ENCODE measurements at regions not wholly inside any gene's neighbourhood (a gene's known extent, or its start where the extent isn't known, plus 50 kb on each side); places are given as distances from the start of the nearest gene placed in this dataset.
"Not testable (repeated sequence)": the region's sequence is repeated elsewhere in the genome, so short reads cannot be mapped to it uniquely, and the experiment has no call there.

- ATAC-seq (ENCODE audit: low read depth in 2 of 2) (no peak), DNase-seq (no peak)
- Histone ChIP-seq H3K27me3 (ENCODE audit: control insufficient read depth, insufficient read depth, low read length) (no peaks in the 10 kb centered on the region), H3K9me3 (ENCODE audit: control insufficient read depth in 2 of 2, low read length in 2 of 2) (no peaks in the 10 kb centered on the region), H3K4me3 (ENCODE audit: low read depth, low read length) (no peak overlapping the region), H3K4me1 (ENCODE audit: control insufficient read depth, insufficient read depth, low read length, poor library complexity, severe bottlenecking) (no peaks in the 10 kb centered on the region), H3K27ac (ENCODE audit: insufficient read depth, low read length, poor library complexity, severe bottlenecking) (no peak overlapping the region), H3K36me3 (ENCODE audit: control insufficient read depth, insufficient read depth, low read length) (no peaks in the 10 kb centered on the region)
- H3K27me3 Mint-ChIP-seq, result no peaks in the 10 kb centered on the region
- peaks cover 0 to 3% (median 2%) of the 10 kb centered on the region in 7 donors for H3K9me3 Mint-ChIP-seq
- no peaks in the 10 kb centered on the region for H3K4me1 Mint-ChIP-seq
- no peak overlapping the region for H3K4me3 Mint-ChIP-seq
- H3K27ac Mint-ChIP-seq, result no peak overlapping the region
- H3K36me3 Mint-ChIP-seq, result no peaks in the 10 kb centered on the region
Measured at GRCh38 chr2:129502781-129503180, 476.7 kb upstream of the RAB6C start.

- DNase-seq (no peak), ATAC-seq (ENCODE audit: low read depth in 2 of 2) (no peak)
- Mint-ChIP-seq H3K36me3 (no peaks in the 10 kb centered on the region), H3K4me1 (no peaks in the 10 kb centered on the region), H3K27ac (no peak overlapping the region), H3K27me3 (no peaks in the 10 kb centered on the region), H3K9me3 (peaks cover 0 to 4% (median 0%) of the 10 kb centered on the region in 7 donors), H3K4me3 (no peak overlapping the region)
- Histone ChIP-seq H3K27ac (ENCODE audit: insufficient read depth, low read length, poor library complexity, severe bottlenecking) (no peak overlapping the region), H3K36me3 (ENCODE audit: control insufficient read depth, insufficient read depth, low read length) (no peaks in the 10 kb centered on the region), H3K9me3 (ENCODE audit: control insufficient read depth in 2 of 2, low read length in 2 of 2) (no peaks in the 10 kb centered on the region), H3K4me3 (ENCODE audit: low read depth, low read length) (no peak overlapping the region), H3K27me3 (ENCODE audit: control insufficient read depth, insufficient read depth, low read length) (no peaks in the 10 kb centered on the region), H3K4me1 (ENCODE audit: control insufficient read depth, insufficient read depth, low read length, poor library complexity, severe bottlenecking) (no peaks in the 10 kb centered on the region)
Measured at GRCh38 chr2:129504646-129505045, 474.8 kb upstream of the RAB6C start.

DNA sequence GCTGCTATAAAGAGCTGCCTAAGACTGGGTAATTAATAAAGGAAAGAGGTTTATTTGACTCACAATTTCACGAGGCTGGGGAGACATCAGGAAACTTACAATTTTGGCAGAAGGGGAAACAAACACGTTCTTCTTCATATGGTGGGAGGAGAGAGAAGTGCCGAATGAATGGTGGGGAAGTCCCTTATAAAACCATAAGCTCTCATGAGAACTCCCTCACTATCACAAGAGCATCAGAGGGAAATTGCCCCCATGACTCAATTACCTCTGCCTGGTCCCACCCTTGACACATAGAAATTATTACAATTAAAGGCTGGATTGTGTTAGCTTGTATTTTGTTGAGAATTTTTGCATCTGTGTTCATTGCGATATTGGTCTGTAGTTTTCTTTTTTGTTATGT, 460.5 kb upstream of the RAB6C start:
- no peak overlapping the region for H3K4me3 ChIP-seq (ENCODE audit: low read depth, low read length)
- no peaks in the 10 kb centered on the region for H3K36me3 Mint-ChIP-seq
- no peak overlapping the region for H3K27ac Mint-ChIP-seq
- H3K27me3 ChIP-seq (ENCODE audit: control insufficient read depth, insufficient read depth, low read length), result no peaks in the 10 kb centered on the region
- no peaks in the 10 kb centered on the region for H3K27me3 Mint-ChIP-seq
- no peaks in the 10 kb centered on the region for H3K4me1 ChIP-seq (ENCODE audit: control insufficient read depth, insufficient read depth, low read length, poor library complexity, severe bottlenecking)
- DNase-seq, result no peak
- peaks cover 2 to 22% (median 7%) of the 10 kb centered on the region in 7 donors for H3K9me3 Mint-ChIP-seq
- no peaks in the 10 kb centered on the region for H3K4me1 Mint-ChIP-seq
- H3K4me3 Mint-ChIP-seq, result no peak overlapping the region
- ATAC-seq (ENCODE audit: low read depth in 2 of 2), result no peak
- no peaks in the 10 kb centered on the region for H3K36me3 ChIP-seq (ENCODE audit: control insufficient read depth, insufficient read depth, low read length)
- peaks cover 0 to 6% of the 10 kb centered on the region in 2 experiments for H3K9me3 ChIP-seq (ENCODE audit: control insufficient read depth in 2 of 2, low read length in 2 of 2)
- H3K27ac ChIP-seq (ENCODE audit: insufficient read depth, low read length, poor library complexity, severe bottlenecking), result no peak overlapping the region

DNA sequence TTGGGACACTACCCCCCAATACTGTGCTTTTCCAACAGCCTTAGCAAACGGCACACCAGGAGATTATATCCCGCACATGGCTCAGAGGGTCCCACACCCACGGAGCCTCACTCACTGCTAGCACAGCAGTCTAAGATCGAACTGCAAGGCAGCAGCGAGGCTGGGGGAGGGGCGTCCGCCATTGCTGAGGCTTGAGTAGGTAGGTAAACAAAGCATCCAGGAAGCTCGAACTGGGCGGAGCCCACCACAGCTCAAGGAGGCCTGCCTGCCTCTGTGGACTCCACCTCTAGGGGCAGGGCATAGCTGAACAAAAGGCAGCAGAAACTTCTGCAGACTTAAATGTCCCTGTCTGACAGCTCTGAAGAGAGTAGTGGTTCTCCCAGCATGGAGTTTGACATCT, 447.3 kb upstream of the RAB6C start:
- H3K36me3 ChIP-seq (ENCODE audit: control insufficient read depth, insufficient read depth, low read length); DNase-seq; H3K27ac Mint-ChIP-seq; H3K36me3 Mint-ChIP-seq; H3K4me1 Mint-ChIP-seq; H3K4me1 ChIP-seq (ENCODE audit: control insufficient read depth, insufficient read depth, low read length, poor library complexity, severe bottlenecking); H3K27me3 ChIP-seq (ENCODE audit: control insufficient read depth, insufficient read depth, low read length); H3K27me3 Mint-ChIP-seq; H3K9me3 Mint-ChIP-seq; H3K27ac ChIP-seq (ENCODE audit: insufficient read depth, low read length, poor library complexity, severe bottlenecking); ATAC-seq (ENCODE audit: low read depth in 2 of 2); H3K9me3 ChIP-seq (ENCODE audit: control insufficient read depth in 2 of 2, low read length in 2 of 2); H3K4me3 Mint-ChIP-seq; H3K4me3 ChIP-seq (ENCODE audit: low read depth, low read length): not testable (repeated sequence)

DNA sequence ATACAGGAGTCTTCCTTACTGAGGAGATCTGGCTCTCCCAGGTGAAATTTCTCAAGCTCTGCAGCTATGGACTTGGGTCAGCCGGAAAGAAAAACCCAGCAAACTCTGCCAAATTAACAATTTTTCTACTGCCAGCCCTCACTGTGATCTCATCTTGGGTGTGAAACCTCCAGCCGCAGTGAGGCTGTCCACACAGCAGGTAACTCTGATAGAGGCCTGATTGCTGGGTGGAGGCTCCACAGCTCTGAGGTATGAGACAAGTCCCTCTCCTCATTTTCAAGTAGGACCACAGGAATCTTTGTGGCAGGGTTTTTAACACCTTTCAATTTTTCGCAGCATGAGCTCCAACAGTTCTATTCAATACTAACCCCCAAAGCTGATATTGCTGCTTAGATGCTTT, 430.6 kb upstream of the RAB6C start:
- no peak for ATAC-seq (ENCODE audit: low read depth in 2 of 2)

DNA sequence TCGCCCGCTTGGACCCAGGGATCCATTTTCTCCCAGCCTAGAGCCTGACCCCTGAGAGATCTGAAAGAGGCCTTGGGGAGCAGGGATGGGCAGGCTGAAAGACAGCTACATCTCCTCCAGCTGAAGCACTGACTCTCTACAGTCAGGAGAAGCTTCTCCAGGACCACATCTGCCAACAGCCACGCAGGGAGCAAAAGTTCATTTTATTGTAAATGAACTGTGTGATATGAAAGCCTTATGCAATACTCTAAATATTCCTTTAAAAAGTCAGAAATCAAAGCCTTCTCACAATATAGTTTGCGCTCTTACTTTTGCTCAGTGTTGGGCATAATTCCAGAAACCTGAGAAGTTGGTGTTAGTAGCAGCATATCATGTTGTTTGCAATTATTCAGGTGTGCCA, 428.9 kb upstream of the RAB6C start:
- no peak overlapping the region for H3K4me3 Mint-ChIP-seq
- DNase-seq (no peak), ATAC-seq (ENCODE audit: low read depth in 2 of 2) (no peak)
- H3K27ac ChIP-seq (ENCODE audit: insufficient read depth, low read length, poor library complexity, severe bottlenecking), result no peak overlapping the region
- no peaks in the 10 kb centered on the region for H3K27me3 ChIP-seq (ENCODE audit: control insufficient read depth, insufficient read depth, low read length)
- H3K27me3 Mint-ChIP-seq, result peaks cover 4% of the 10 kb centered on the region
- no peaks in the 10 kb centered on the region for H3K36me3 Mint-ChIP-seq
- no peaks in the 10 kb centered on the region for H3K9me3 ChIP-seq (ENCODE audit: control insufficient read depth in 2 of 2, low read length in 2 of 2)
- H3K4me1 Mint-ChIP-seq, result no peaks in the 10 kb centered on the region
- no peak overlapping the region for H3K27ac Mint-ChIP-seq
- no peaks in the 10 kb centered on the region for H3K36me3 ChIP-seq (ENCODE audit: control insufficient read depth, insufficient read depth, low read length)
- H3K4me1 ChIP-seq (ENCODE audit: control insufficient read depth, insufficient read depth, low read length, poor library complexity, severe bottlenecking), result no peaks in the 10 kb centered on the region
- H3K4me3 ChIP-seq (ENCODE audit: low read depth, low read length), result no peak overlapping the region
- peaks cover 0 to 6% (median under 1%) of the 10 kb centered on the region in 7 donors for H3K9me3 Mint-ChIP-seq

More for the DNA sequence above, 430.6 kb upstream of the RAB6C start:
- Histone ChIP-seq H3K27me3 (ENCODE audit: control insufficient read depth, insufficient read depth, low read length) (no peaks in the 10 kb centered on the region), H3K4me1 (ENCODE audit: control insufficient read depth, insufficient read depth, low read length, poor library complexity, severe bottlenecking) (no peaks in the 10 kb centered on the region), H3K9me3 (ENCODE audit: control insufficient read depth in 2 of 2, low read length in 2 of 2) (no peaks in the 10 kb centered on the region), H3K36me3 (ENCODE audit: control insufficient read depth, insufficient read depth, low read length) (no peaks in the 10 kb centered on the region), H3K4me3 (ENCODE audit: low read depth, low read length) (no peak overlapping the region), H3K27ac (ENCODE audit: insufficient read depth, low read length, poor library complexity, severe bottlenecking) (no peak overlapping the region)
- no peaks in the 10 kb centered on the region for H3K4me1 Mint-ChIP-seq
- no peak for DNase-seq
- no peak overlapping the region for H3K27ac Mint-ChIP-seq
- H3K4me3 Mint-ChIP-seq, result no peak overlapping the region
- peaks cover 4% of the 10 kb centered on the region for H3K27me3 Mint-ChIP-seq
- peaks cover 0 to 8% (median 1%) of the 10 kb centered on the region in 7 donors for H3K9me3 Mint-ChIP-seq
- no peaks in the 10 kb centered on the region for H3K36me3 Mint-ChIP-seq

DNA sequence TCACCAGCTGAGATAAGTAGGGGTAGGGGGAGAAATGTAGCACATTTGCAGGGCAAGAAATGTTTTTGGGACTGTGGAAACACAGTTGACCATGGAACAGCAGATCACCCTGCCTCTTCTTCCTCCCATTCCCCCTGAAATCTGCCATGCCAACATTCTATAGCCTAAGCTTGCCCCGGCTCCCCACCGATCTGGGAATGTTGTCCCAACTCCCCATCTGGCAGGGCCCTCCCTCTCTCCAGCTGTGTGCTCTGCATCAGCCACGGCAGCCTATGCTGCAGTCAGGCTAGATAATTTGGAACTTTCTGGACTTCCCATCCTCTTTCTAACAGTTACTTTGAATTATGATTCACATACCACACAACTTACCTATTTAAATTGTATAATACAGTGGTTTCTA, 425.1 kb upstream of the RAB6C start:
- no peak overlapping the region for H3K27ac Mint-ChIP-seq
- Histone ChIP-seq H3K4me1 (ENCODE audit: control insufficient read depth, insufficient read depth, low read length, poor library complexity, severe bottlenecking) (no peaks in the 10 kb centered on the region), H3K9me3 (ENCODE audit: control insufficient read depth in 2 of 2, low read length in 2 of 2) (no peaks in the 10 kb centered on the region), H3K27me3 (ENCODE audit: control insufficient read depth, insufficient read depth, low read length) (no peaks in the 10 kb centered on the region), H3K4me3 (ENCODE audit: low read depth, low read length) (no peak overlapping the region), H3K27ac (ENCODE audit: insufficient read depth, low read length, poor library complexity, severe bottlenecking) (no peak overlapping the region), H3K36me3 (ENCODE audit: control insufficient read depth, insufficient read depth, low read length) (no peaks in the 10 kb centered on the region)
- H3K9me3 Mint-ChIP-seq, result peaks cover 0 to 2% (median 0%) of the 10 kb centered on the region in 7 donors
- no peaks in the 10 kb centered on the region for H3K4me1 Mint-ChIP-seq
- no peak for ATAC-seq (ENCODE audit: low read depth in 2 of 2)
- no peaks in the 10 kb centered on the region for H3K27me3 Mint-ChIP-seq
- no peaks in the 10 kb centered on the region for H3K36me3 Mint-ChIP-seq
- H3K4me3 Mint-ChIP-seq, result no peak overlapping the region
- DNase-seq, result no peak

DNA sequence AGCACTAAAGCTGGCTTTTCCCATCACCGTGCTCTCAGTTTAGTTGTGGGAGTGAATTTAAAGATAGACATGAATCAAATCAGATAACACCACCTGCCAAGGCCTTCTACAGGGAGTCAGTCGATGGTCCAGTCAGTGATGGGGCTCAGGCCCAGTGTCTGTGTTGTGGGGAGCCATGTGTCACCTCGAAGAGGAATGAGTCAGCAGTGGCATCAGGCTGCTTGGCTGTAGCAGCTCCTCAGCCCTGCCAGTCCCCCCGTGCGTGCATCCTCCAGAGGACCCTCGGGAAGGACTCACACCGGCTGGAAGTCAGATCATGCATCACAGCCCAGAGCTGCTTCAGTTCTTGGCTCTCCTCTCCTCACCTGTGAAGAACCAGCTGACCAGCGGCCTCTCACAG, 420.4 kb upstream of the RAB6C start:
- Mint-ChIP-seq H3K36me3 (no peaks in the 10 kb centered on the region), H3K4me3 (no peak overlapping the region), H3K4me1 (no peaks in the 10 kb centered on the region), H3K27me3 (no peaks in the 10 kb centered on the region), H3K27ac (no peak overlapping the region), H3K9me3 (peaks cover 0 to 4% (median 0%) of the 10 kb centered on the region in 7 donors)
- H3K27ac ChIP-seq (ENCODE audit: insufficient read depth, low read length, poor library complexity, severe bottlenecking), result no peak overlapping the region
- ATAC-seq (ENCODE audit: low read depth in 2 of 2), result no peak
- H3K9me3 ChIP-seq (ENCODE audit: control insufficient read depth in 2 of 2, low read length in 2 of 2), result no peaks in the 10 kb centered on the region
- no peak for DNase-seq
- H3K27me3 ChIP-seq (ENCODE audit: control insufficient read depth, insufficient read depth, low read length), result no peaks in the 10 kb centered on the region
- no peak overlapping the region for H3K4me3 ChIP-seq (ENCODE audit: low read depth, low read length)
- no peaks in the 10 kb centered on the region for H3K36me3 ChIP-seq (ENCODE audit: control insufficient read depth, insufficient read depth, low read length)
- H3K4me1 ChIP-seq (ENCODE audit: control insufficient read depth, insufficient read depth, low read length, poor library complexity, severe bottlenecking), result no peaks in the 10 kb centered on the region

Data from CD4-positive, CD25-positive, alpha-beta regulatory T cell (primary cell).